Sigmoid colon (tissue), 4 donors: ENCODE measurements at regions not wholly inside any gene's neighbourhood (a gene's known extent, or its start where the extent isn't known, plus 50 kb on each side); places are given as distances from the start of the nearest gene placed in this dataset.

Source experiments
- EP300 ChIP-seq, 4 donors: sonication (generic); formaldehyde crosslinking; IDR thresholded peaks; one replicate each; pipeline ENCODE4 v1.6.1; 2017; ENCODE audit warnings: antibody characterized with exemption in 4 of 4
- POLR2A ChIP-seq, 2 donors: fragments of 450-650 bp; IDR thresholded peaks; one replicate each; pipeline ENCODE4 v1.6.1; 2016; ENCODE audit warnings: antibody characterized with exemption in 2 of 2, mild to moderate bottlenecking in 2 of 2, moderate library complexity in 2 of 2
- POLR2AphosphoS5 ChIP-seq, 4 donors: sonication (generic); formaldehyde crosslinking; IDR thresholded peaks; one replicate each; pipeline ENCODE4 v1.6.1; 2017; ENCODE audit warnings: antibody characterized with exemption in 4 of 4
- TF ChIP-seq, protein P1 (sequence below), 4 experiments: fragments of 450-650 bp in 3 of 4; fragments of 200-600 bp in 1 of 4; IDR thresholded peaks; one replicate each; pipeline ENCODE4 v1.5.1; 2016 to 2019; ENCODE audit warnings: antibody characterized with exemption in 4 of 4, mild to moderate bottlenecking in 3 of 4, moderate library complexity in 2 of 4

- TF ChIP-seq POLR2AphosphoS5 (IDR thresholded peaks at IDR 0.05) (no peak), EP300 (IDR thresholded peaks at IDR 0.05) (no peak), POLR2A (IDR thresholded peaks at IDR 0.05) (no peak)
- TF ChIP-seq, protein P1, sequence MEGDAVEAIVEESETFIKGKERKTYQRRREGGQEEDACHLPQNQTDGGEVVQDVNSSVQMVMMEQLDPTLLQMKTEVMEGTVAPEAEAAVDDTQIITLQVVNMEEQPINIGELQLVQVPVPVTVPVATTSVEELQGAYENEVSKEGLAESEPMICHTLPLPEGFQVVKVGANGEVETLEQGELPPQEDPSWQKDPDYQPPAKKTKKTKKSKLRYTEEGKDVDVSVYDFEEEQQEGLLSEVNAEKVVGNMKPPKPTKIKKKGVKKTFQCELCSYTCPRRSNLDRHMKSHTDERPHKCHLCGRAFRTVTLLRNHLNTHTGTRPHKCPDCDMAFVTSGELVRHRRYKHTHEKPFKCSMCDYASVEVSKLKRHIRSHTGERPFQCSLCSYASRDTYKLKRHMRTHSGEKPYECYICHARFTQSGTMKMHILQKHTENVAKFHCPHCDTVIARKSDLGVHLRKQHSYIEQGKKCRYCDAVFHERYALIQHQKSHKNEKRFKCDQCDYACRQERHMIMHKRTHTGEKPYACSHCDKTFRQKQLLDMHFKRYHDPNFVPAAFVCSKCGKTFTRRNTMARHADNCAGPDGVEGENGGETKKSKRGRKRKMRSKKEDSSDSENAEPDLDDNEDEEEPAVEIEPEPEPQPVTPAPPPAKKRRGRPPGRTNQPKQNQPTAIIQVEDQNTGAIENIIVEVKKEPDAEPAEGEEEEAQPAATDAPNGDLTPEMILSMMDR (IDR thresholded peaks at IDR 0.05), result no peak
Observed at GRCh38 chr13:61709258-61709657, 293.6 kb upstream of the PCDH20 start.
